ENCODE measurements at regions not wholly inside any gene's neighbourhood (a gene's known extent, or its start where the extent isn't known, plus 50 kb on each side); places are given as distances from the start of the nearest gene placed in this dataset.

- TF ChIP-seq RFX5 (IDR thresholded peaks at IDR 0.05; ENCODE audit: low read depth, low read length) (no peak), ZNF18 (CRISPR knock-in tag; IDR thresholded peaks at IDR 0.05; ENCODE audit: insufficient replicate concordance) (no peak), ZNF740 (CRISPR knock-in tag; IDR thresholded peaks at IDR 0.05) (no peak), ARID3A (IDR thresholded peaks at IDR 0.05; ENCODE audit: low read depth, low read length) (no peak), SOX13 (IDR thresholded peaks at IDR 0.05) (no peak), SOX13 (CRISPR knock-in tag; conservative IDR thresholded peaks at IDR 0.05 in 1 of 2, IDR thresholded peaks at IDR 0.05 in 1 of 2) (no peak)
Measured at GRCh38 chr1:29563092-29563491, 326.8 kb downstream of the PTPRU start (continued).

GRCh38 chr1:29559056-29559455, 322.7 kb downstream of the PTPRU start:
- no peaks in the 10 kb centered on the region for H3K36me3 ChIP-seq (replicated peaks in 1 of 2; ENCODE audit: control insufficient read depth in 1 of 2, insufficient read depth in 2 of 2, low read length in 2 of 2)
- peaks cover 19% of the 10 kb centered on the region for H3K9me3 ChIP-seq (ENCODE audit: low read length)
- ChIA-PET POLR2A (no interaction called here), CTCF (ENCODE audit: low intra/inter-chr PET ratio, low total read pairs) (no interaction called here)
- TF ChIP-seq CSRNP1 (CRISPR knock-in tag; IDR thresholded peaks at IDR 0.05), result no peak
- no peak for TF ChIP-seq NR3C1 (CRISPR knock-in tag; IDR thresholded peaks at IDR 0.05)
- TF ChIP-seq NFE2L2 (IDR thresholded peaks at IDR 0.05; ENCODE audit: low read length), result no peak
- in situ Hi-C loops (cut with HindIII; ENCODE audit: extremely low pct_ligation_motif_present, low pct_unique_long_range_greater_than_20kb) (no loop called here), intact Hi-C loops (cut with micrococcal nuclease; ENCODE audit: unreplicated experiment) (no loop called here)
- WGBS (ENCODE audit: low lambda C conversion rate), result 16% methylated on average over 3 of the region's 3 CpGs
- BruUV-seq (replicated peaks), result no TSS peak
- H3K79me2 ChIP-seq (ENCODE audit: insufficient read depth, low read length), result no peaks in the 10 kb centered on the region
- H3K9ac ChIP-seq (ENCODE audit: insufficient read depth, low read depth, low read length), result no peak overlapping the region
- H3K27ac ChIP-seq (ENCODE audit: extremely low read length, insufficient read depth, low read length), result no peak overlapping the region
- H3K27me3 ChIP-seq (ENCODE audit: control insufficient read depth in 1 of 2, insufficient read depth in 2 of 2, low read length in 2 of 2), result no peaks in the 10 kb centered on the region; a peak in 1 of 5 replicates
- no peak overlapping the region for H3K4me3 ChIP-seq (replicated peaks in 1 of 3; ENCODE audit: insufficient read depth in 1 of 3, low read depth in 2 of 3, low read length in 3 of 3)
- H3K4me2 ChIP-seq (ENCODE audit: low read depth, low read length), result no peak overlapping the region
- no peak for FAIRE-seq
- no peaks in the 10 kb centered on the region for H3K4me1 ChIP-seq (ENCODE audit: insufficient read depth, low read length)
- no peak for DNase-seq (ENCODE audit: low spot score)
- no peaks in the 10 kb centered on the region for H4K20me1 ChIP-seq (ENCODE audit: insufficient read depth, low read length)
- H2AFZ ChIP-seq (ENCODE audit: low read length), result no peak overlapping the region
- ATAC-seq, result no peak
